ENCODE measurements at regions not wholly inside any gene's neighbourhood (a gene's known extent, or its start where the extent isn't known, plus 50 kb on each side); places are given as distances from the start of the nearest gene placed in this dataset.

DNA sequence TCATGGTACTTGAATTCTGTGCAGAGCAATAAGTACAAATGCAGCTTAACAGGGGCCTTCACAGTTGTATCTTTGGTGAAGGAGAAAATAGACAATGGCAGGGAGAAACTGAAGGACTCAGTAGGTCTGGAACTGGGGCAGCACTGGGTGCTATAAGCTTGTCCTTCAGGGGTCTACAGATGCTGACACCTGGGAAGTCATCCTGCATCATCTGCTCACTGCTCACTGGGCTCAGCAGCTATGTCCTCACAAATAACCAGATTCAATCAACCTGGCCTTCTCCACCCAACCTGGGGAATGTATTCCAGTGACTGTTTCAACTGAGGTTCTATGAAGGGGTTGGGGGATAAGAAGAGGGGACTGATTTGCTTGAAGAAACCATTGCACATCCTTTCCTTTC, 117.0 kb downstream of the ZNF280B start:
- no peak overlapping the region for H2AK5ac ChIP-seq (ENCODE audit: low read depth, low read length)
- no peak for FAIRE-seq

More for the DNA sequence above, 117.0 kb downstream of the ZNF280B start:
- H3K4me3 ChIP-seq (ENCODE audit: extremely low read depth in 1 of 4, insufficient read depth in 2 of 4, low read depth in 3 of 4, low read length in 4 of 4) = no peak overlapping the region
- H4K5ac ChIP-seq (ENCODE audit: insufficient read length, low read depth, low read length) = no peak overlapping the region
- no peak overlapping the region for H3K4ac ChIP-seq (replicated peaks; ENCODE audit: insufficient read length, low read depth, low read length)
- no peak overlapping the region for H2BK5ac ChIP-seq (ENCODE audit: low read depth, low read length)
- H3K4me1 ChIP-seq (replicated peaks in 1 of 4; ENCODE audit: control insufficient read depth in 3 of 4, insufficient read depth in 4 of 4, low read length in 3 of 4) = no peaks in the 10 kb centered on the region
- no peaks in the 10 kb centered on the region for H3K23me2 ChIP-seq (ENCODE audit: low read depth, low read length)
- peaks cover 73 to 100% (median 97%) of the 10 kb centered on the region in 4 experiments for H3K27me3 ChIP-seq (replicated peaks in 1 of 4; ENCODE audit: control insufficient read depth in 3 of 4, extremely low read depth in 1 of 4, insufficient read depth in 3 of 4, low read length in 3 of 4)
- H2BK15ac ChIP-seq (ENCODE audit: low read length) = no peak overlapping the region
- no peak overlapping the region for H4K91ac ChIP-seq (replicated peaks; ENCODE audit: insufficient read length, low read length)
- no peaks in the 10 kb centered on the region for H3K36me3 ChIP-seq (ENCODE audit: control insufficient read depth in 2 of 4, insufficient read depth in 4 of 4, low read length in 3 of 4)
- H3K9me3 ChIP-seq (ENCODE audit: insufficient read depth in 2 of 2, low read depth in 1 of 2, low read length in 1 of 2) = peaks cover 0 to 6% of the 10 kb centered on the region in 2 experiments; a peak in 1 of 4 replicates
- H3K18ac ChIP-seq (ENCODE audit: extremely low read depth, low read length) = no peak overlapping the region
- no peak overlapping the region for H3K27ac ChIP-seq (ENCODE audit: low read depth, low read length)
- peaks cover 0 to 2% of the 10 kb centered on the region in 2 experiments for H4K20me1 ChIP-seq (replicated peaks in 1 of 2; ENCODE audit: control insufficient read depth in 1 of 2, insufficient read depth in 2 of 2, low read length in 2 of 2)
- no peak overlapping the region for H2BK20ac ChIP-seq (ENCODE audit: low read length)
- no peak overlapping the region for H3K14ac ChIP-seq (ENCODE audit: insufficient read length)
- H3K56ac ChIP-seq (replicated peaks; ENCODE audit: insufficient read length, low read depth, low read length) = no peak overlapping the region
- no peaks in the 10 kb centered on the region for H3K79me2 ChIP-seq (ENCODE audit: control insufficient read depth in 1 of 2, insufficient read depth in 2 of 2, low read length in 2 of 2)
- no peak overlapping the region for H3K4me2 ChIP-seq (ENCODE audit: insufficient read depth in 1 of 2, low read depth in 2 of 2, low read length in 2 of 2)
- H3K9ac ChIP-seq (replicated peaks in 1 of 4; ENCODE audit: extremely low read depth in 1 of 4, low read depth in 3 of 4, low read length in 3 of 4) = no peak overlapping the region
- POLR2A ChIA-PET (ENCODE audit: partially characterized antibody) = no interaction called here
- DNase-seq (ENCODE audit: low read depth in 1 of 2, low spot score in 2 of 2) = no peak
- no peak overlapping the region for H3K23ac ChIP-seq (ENCODE audit: insufficient read length)
- H2BK12ac ChIP-seq (ENCODE audit: low read depth, low read length) = no peak overlapping the region
- no peak overlapping the region for H4K8ac ChIP-seq (ENCODE audit: extremely low read depth, insufficient read depth, low read length)
- H3K79me1 ChIP-seq (ENCODE audit: low read depth, low read length) = no peaks in the 10 kb centered on the region
- H2BK120ac ChIP-seq (replicated peaks; ENCODE audit: low read depth, low read length) = no peak overlapping the region
- CTCF ChIA-PET (ENCODE audit: partially characterized antibody) = interaction anchor here (1.0 to 4.7 kb wide), 6 partner anchors 9 to 71 kb away, joined by 3 to 25 read pairs (median 4); no protein-coding TSS in a partner anchor
- no peak overlapping the region for H2AFZ ChIP-seq (ENCODE audit: low read length)
- TF ChIP-seq EZH2 (IDR thresholded peaks at IDR 0.05; ENCODE audit: low read depth, low read length, severe bottlenecking) (peak; percentile 37), TCF12 (IDR thresholded peaks at IDR 0.05; ENCODE audit: low read depth, low read length) (no peak), RNF2 (IDR thresholded peaks at IDR 0.05; ENCODE audit: borderline replicate concordance, low read depth, low read length, missing control alignments, poor library complexity, severe bottlenecking) (no peak), YY1 (IDR thresholded peaks at IDR 0.05; ENCODE audit: low read depth, low read length) (no peak)
- TF ChIP-seq, protein P1, sequence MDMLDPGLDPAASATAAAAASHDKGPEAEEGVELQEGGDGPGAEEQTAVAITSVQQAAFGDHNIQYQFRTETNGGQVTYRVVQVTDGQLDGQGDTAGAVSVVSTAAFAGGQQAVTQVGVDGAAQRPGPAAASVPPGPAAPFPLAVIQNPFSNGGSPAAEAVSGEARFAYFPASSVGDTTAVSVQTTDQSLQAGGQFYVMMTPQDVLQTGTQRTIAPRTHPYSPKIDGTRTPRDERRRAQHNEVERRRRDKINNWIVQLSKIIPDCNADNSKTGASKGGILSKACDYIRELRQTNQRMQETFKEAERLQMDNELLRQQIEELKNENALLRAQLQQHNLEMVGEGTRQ (IDR thresholded peaks at IDR 0.05; ENCODE audit: low read length) = no peak

All from H1 (cell line).